GM18867 (cell line): ENCODE measurements at regions not wholly inside any gene's neighbourhood (a gene's known extent, or its start where the extent isn't known, plus 50 kb on each side); places are given as distances from the start of the nearest gene placed in this dataset.

ENCODE experiments used
- ATAC-seq: cut with Tn5 transposase; IDR thresholded peaks from one replicate; pipeline ENCODE4 v1.9.1; 2021; ENCODE audit warnings: mild to moderate bottlenecking, moderate library complexity; ENCODE audit not compliant: unreplicated experiment

DNA sequence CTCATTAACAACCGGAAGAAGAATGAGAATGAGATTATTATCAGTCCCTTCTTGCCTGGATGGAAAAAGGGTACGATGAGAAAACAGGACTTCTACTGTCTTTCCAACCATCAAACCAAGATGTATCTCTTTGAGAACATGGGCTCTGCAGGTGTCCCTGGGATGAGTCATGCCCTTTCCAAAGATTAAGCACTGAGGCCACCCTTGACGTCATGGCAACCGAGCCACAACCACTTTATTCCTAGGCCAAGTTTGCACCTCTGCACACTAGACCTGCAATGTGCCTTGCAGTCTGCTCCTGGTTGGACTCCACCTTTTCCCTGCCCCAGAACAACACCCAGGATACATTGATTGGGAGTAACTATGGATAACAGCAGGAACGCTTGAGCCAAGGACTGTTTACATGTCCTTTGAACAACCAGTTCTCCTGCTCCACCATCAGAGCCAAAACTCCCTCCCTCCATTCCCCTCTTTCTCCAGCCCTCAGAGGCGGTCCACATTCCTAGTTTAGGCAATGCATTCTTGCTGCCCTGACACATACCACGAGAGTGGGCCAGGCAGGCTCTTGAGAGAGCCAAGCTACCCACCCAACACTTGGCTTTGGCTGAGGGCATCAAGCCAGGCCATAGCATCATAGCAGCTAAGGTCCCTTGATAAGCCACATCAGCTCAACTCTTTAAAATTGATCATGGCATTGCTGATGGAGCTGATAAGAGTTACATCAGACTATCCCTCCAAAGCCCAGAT, 310.7 kb downstream of the TNS1 start:
- ATAC-seq = no peak

GRCh38 chr2:217691516-217691915, 311.3 kb downstream of the TNS1 start:
- no peak for ATAC-seq

DNA sequence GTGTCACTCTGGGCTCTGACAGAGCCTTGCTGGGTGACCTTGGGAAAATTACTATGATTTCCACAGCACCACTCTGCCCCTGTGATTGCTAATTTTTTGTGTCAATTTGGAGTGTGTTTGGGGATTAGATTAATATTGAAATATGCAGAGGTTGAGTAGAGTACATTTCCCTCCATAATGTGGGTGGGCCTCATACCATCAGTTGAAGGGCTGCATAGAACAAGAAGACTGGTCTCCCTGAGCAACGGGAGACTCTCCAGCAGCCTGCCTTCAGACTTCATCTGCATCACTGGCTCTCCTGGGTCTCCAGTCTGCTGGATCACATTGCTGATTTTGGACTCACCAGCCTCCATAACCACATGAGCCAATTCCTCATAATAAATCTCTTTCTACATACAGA, 313.7 kb downstream of the TNS1 start:
- no peak for ATAC-seq

- ATAC-seq = no peak
Observed at GRCh38 chr2:217688494-217688893, 314.3 kb downstream of the TNS1 start.

DNA sequence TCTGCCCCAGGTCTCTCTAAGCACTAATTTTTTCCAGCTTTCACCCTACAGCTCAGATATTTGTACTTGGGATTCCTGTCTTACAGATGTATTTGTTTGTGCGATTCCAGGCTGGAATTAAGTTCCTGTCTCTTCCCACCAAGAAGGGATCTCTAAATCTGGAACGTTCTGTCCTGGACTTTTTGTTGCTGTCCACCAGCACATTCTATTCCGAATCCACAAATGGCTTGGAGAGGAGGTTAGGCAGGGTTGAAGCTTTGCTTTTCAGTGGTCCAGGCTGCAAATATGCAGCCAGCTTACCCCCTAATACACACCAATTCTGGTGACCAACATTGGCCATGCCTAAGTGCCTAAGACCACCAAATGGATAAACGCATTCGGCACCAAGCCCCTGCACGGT, 315.0 kb downstream of the TNS1 start:
- ATAC-seq = no peak

DNA sequence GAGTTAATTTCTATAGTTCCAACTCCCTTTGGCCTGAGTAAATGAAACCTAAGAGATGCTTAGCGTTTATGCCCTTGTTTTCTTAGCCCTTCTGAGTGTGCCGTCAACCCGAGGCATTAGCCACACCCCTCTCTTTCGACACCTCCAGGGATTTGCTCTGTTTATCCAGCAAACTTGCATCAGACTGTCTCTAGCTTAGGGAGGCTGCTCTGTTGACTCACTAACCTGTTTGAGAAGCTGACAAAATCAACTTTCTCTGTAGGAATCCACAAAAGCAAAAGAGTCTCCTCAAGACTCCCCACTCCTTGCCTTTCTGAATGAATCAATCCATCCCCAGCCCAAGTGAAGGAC, 317.6 kb downstream of the TNS1 start:
- no peak for ATAC-seq

GRCh38 chr2:217684431-217685254, 318.2 kb downstream of the TNS1 start:
- ATAC-seq = no peak

DNA sequence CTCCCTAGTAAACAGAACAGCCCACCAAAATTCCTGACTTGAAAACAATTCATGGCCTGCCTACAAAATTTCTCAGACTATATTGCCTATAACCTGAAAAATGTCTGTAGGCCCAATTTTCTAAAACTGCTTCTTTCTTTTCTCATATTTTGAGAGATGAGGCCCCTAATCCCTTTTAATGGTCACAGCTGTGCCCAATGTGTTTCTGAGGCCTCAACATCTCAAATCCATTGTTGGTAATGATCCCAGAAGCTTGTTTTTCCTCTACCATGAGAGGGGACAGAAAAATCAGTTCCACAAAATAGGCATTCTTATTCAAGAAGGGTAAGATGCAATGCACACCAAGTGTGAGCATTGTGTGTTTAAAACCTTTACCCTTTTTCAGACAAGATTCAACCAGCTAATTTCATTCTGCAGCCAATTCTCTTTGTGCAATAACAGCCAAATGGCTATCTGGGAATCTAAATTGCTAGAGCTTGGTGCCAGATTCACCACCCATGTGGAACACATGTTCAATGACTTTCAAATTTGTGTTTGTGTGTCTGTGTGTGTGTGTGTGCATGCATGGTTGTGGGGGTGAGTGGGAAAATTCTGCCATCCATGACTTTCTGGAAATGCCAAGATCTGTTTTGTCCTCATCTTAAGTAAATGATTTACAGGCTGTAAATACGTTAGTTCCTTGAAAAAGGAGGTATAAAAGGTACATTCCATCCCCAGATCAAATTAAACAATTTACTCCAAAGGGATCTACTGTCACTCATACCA, 319.5 kb downstream of the TNS1 start:
- ATAC-seq = no peak

DNA sequence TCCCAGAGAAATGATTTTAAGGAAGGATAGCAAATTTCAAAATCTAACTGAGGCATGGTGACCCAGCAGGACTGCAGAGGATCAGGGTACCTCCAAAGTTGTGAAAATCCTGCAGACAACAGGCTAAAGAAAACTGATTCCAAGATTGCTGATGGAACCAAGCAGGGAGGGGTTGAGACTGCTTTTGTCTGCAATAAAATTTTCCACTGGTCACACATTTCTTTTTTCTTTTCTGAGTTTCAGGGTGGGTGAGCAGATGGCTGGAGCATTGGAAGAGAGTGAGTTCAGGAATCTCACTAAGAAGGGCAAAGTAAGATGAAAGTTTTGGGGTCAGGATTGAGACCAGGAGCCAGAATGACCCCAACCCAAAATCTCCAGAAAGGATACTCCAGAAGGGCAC, 321.0 kb downstream of the TNS1 start:
- no peak for ATAC-seq

- no peak for ATAC-seq
Observed at GRCh38 chr2:217680381-217680780, 322.4 kb downstream of the TNS1 start.

- no peak for ATAC-seq
Observed at GRCh38 chr2:217673627-217674026, 329.2 kb downstream of the TNS1 start.

- no peak for ATAC-seq
Observed at GRCh38 chr2:217672472-217672871, 330.3 kb downstream of the TNS1 start.

- no peak for ATAC-seq
Observed at GRCh38 chr2:217671871-217672270, 330.9 kb downstream of the TNS1 start.

DNA sequence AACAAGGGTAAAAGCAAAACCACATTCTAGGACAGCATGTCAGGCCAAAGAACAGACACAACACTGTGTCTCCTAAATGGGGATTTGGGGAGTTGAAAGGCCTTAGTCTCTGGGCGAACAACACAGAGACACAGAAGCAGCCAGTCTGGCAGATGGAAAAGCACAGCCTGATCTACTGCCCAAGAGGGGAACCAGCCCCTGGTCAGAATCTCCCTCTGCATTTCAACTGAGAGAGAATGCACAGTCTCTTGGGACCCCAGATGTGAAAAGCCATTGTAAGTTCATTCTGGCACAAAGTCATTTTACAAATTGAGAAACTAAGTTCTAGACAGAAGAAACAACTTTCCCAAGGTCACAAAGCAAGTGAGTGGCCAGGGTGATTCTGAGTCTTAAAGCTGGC, 331.7 kb downstream of the TNS1 start:
- ATAC-seq = no peak

- ATAC-seq = no peak
Observed at GRCh38 chr2:217669831-217670230, 333.0 kb downstream of the TNS1 start.

GRCh38 chr2:217667512-217667911, 335.3 kb downstream of the TNS1 start:
- no peak for ATAC-seq

GRCh38 chr2:217667035-217667434, 335.8 kb downstream of the TNS1 start:
- ATAC-seq = no peak

- ATAC-seq = no peak
Observed at GRCh38 chr2:217666338-217666737, 336.5 kb downstream of the TNS1 start.

DNA sequence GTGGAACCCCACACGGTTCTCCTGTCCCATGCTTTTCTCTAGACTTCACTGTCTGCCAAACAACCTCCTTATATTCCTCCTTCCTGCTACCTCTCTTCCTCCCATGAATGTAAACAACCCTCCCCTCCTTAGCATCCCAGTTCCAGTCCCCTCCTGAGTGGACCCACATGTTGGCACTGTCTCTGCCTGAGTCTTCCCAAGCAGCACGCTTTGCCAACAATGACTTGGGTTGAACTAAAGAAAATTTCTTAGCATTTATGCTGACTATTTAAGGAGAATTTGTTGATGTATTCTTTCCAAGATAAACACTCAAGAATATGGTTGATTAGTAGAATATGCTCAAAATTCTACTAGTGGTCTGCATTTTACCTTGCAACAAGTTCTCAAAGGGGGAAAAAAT, 338.0 kb downstream of the TNS1 start:
- ATAC-seq = no peak

DNA sequence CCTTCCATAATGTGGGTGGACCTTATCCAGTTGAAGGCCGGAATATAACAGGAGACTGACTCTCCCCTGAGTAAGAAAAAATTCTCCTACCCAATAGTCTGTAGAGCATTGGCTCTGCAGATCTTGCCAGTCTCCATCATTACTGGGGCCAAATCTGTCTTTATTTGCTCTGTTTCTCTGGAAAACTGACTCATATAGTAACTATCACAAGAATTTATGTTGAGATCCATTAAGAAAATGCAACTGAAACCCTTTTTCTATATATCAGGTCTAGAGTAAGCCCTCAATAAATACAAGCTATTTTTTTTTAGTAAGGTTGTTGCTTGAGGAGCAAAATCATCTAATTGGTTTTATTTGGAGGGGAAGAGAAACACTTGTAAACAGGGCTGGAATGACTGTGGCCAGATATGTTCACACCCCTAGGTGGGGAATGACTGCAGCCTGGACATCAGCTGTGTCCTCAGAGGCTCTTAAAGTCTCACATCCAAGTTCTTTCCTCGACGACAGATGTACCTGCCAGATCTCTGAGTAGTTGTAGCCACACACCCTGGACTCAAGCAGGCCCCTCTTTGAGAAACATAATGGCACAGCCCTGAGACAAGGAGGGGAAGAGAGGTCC, 339.7 kb downstream of the TNS1 start:
- no peak for ATAC-seq

- ATAC-seq = no peak
Observed at GRCh38 chr2:217661378-217661777, 341.4 kb downstream of the TNS1 start.
